ENCODE measurements at regions not wholly inside any gene's neighbourhood (a gene's known extent, or its start where the extent isn't known, plus 50 kb on each side); places are given as distances from the start of the nearest gene placed in this dataset.

DNA sequence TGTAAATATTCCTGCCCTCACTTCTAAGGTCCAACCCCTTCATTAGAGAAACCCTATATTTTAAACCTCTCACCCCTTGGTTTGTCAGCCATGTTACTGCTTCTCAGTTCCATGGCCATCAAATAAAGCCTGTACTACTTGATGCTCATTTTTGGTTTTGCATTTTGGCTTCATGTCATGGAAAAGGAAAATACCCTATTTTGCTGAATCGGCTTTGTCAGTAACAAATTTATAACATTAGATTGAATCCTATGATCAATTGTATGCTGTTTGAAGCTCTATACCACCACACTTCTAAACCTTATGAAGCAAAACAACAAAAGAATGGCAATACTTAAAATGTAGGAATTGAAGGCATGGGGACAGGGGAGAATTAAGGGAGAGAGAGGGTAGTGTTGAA, 333.1 kb downstream of the ETV1 start:
- Histone ChIP-seq H3K4me1 (ENCODE audit: low read length) (no peaks in the 10 kb centered on the region), H3K4me3 (ENCODE audit: low read length) (no peak overlapping the region), H3K27ac (ENCODE audit: low read length) (no peak overlapping the region), H2AFZ (ENCODE audit: low read depth, low read length) (no peak overlapping the region), H3K27me3 (ENCODE audit: low read depth, low read length) (no peaks in the 10 kb centered on the region), H3K9ac (ENCODE audit: low read length) (no peak overlapping the region), H3K9me3 (ENCODE audit: insufficient read depth, low read length) (no peaks in the 10 kb centered on the region), H3K4me2 (ENCODE audit: low read length) (no peak overlapping the region), H4K20me1 (ENCODE audit: insufficient read depth, low read length) (no peaks in the 10 kb centered on the region), H3K36me3 (replicated peaks; ENCODE audit: low read depth, low read length) (no peaks in the 10 kb centered on the region), H3K79me2 (ENCODE audit: low read length) (no peaks in the 10 kb centered on the region)
- no peak for TF ChIP-seq EZH2phosphoT487 (IDR thresholded peaks at IDR 0.05; ENCODE audit: low read depth)
- TF ChIP-seq CTCF (IDR thresholded peaks at IDR 0.05; ENCODE audit: low read depth, low read length) = no peak

DNA sequence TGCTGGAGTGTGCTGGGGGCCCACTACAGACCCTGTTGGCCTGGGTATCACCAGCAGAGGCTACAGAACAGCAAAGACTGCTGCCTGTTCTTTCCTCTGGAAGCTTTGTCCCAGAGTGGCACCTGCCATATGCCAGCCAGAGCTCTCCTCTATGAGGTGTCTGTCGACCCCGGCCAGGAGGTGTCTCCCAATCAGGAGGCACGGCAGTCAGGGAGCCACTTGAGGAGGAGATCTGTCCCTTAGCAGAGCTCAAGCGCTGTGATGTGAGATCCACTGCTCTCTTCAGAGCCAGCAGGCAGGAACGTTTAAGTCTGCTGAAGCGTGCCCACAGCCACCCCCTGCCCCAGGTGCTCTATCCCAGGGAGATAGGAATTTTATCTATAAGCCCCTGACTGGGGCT, 316.2 kb downstream of the ETV1 start:
- no peaks in the 10 kb centered on the region for H3K4me1 ChIP-seq (ENCODE audit: low read length)
- no peak overlapping the region for H2AFZ ChIP-seq (ENCODE audit: low read depth, low read length)
- H3K4me3 ChIP-seq (ENCODE audit: low read length) = no peak overlapping the region
- H3K27me3 ChIP-seq (ENCODE audit: low read depth, low read length) = no peaks in the 10 kb centered on the region
- TF ChIP-seq CTCF (IDR thresholded peaks at IDR 0.05; ENCODE audit: low read depth, low read length) (no peak), EZH2phosphoT487 (IDR thresholded peaks at IDR 0.05; ENCODE audit: low read depth) (no peak)
- no peaks in the 10 kb centered on the region for H3K36me3 ChIP-seq (replicated peaks; ENCODE audit: low read depth, low read length)
- no peaks in the 10 kb centered on the region for H3K79me2 ChIP-seq (ENCODE audit: low read length)
- H3K4me2 ChIP-seq (ENCODE audit: low read length) = no peak overlapping the region
- H3K9me3 ChIP-seq (ENCODE audit: insufficient read depth, low read length) = no peaks in the 10 kb centered on the region
- no peak overlapping the region for H3K9ac ChIP-seq (ENCODE audit: low read length)
- H4K20me1 ChIP-seq (ENCODE audit: insufficient read depth, low read length) = no peaks in the 10 kb centered on the region
- no peak overlapping the region for H3K27ac ChIP-seq (ENCODE audit: low read length)

GRCh38 chr7:13682626-13683025, 306.8 kb downstream of the ETV1 start:
- Histone ChIP-seq H4K20me1 (ENCODE audit: insufficient read depth, low read length) (no peaks in the 10 kb centered on the region), H3K27me3 (ENCODE audit: low read depth, low read length) (no peaks in the 10 kb centered on the region), H2AFZ (ENCODE audit: low read depth, low read length) (no peak overlapping the region), H3K36me3 (replicated peaks; ENCODE audit: low read depth, low read length) (no peaks in the 10 kb centered on the region), H3K27ac (ENCODE audit: low read length) (no peak overlapping the region), H3K9me3 (ENCODE audit: insufficient read depth, low read length) (no peaks in the 10 kb centered on the region), H3K4me2 (ENCODE audit: low read length) (no peak overlapping the region), H3K9ac (ENCODE audit: low read length) (no peak overlapping the region), H3K4me1 (ENCODE audit: low read length) (no peaks in the 10 kb centered on the region), H3K79me2 (ENCODE audit: low read length) (no peaks in the 10 kb centered on the region), H3K4me3 (ENCODE audit: low read length) (no peak overlapping the region)
- TF ChIP-seq CTCF (IDR thresholded peaks at IDR 0.05; ENCODE audit: low read depth, low read length) (no peak), EZH2phosphoT487 (IDR thresholded peaks at IDR 0.05; ENCODE audit: low read depth) (no peak)

DNA sequence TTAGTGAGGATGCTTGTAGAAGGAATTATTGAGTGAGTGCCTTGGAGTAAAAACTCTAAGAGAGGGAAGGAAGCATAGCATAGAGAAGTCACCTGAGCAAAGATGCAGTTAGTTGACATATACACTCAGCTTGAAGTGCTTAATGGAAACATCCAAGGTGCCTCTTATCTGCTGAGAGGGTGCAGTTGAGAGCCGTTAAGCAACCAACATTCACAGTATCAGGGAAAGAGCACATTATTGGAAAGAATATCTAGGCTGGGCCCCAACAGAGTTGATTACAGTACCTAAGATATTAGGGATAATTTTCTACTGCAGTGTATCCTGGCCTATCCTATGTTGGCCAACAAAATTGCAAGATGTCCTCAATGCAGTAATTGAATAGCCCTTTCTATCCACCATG, 302.0 kb downstream of the ETV1 start:
- H3K36me3 ChIP-seq (replicated peaks; ENCODE audit: low read depth, low read length) = no peaks in the 10 kb centered on the region
- no peak overlapping the region for H3K27ac ChIP-seq (ENCODE audit: low read length)
- no peak overlapping the region for H3K4me3 ChIP-seq (ENCODE audit: low read length)
- no peak overlapping the region for H2AFZ ChIP-seq (ENCODE audit: low read depth, low read length)
- H3K9ac ChIP-seq (ENCODE audit: low read length) = no peak overlapping the region
- H4K20me1 ChIP-seq (ENCODE audit: insufficient read depth, low read length) = no peaks in the 10 kb centered on the region
- no peaks in the 10 kb centered on the region for H3K27me3 ChIP-seq (ENCODE audit: low read depth, low read length)
- no peaks in the 10 kb centered on the region for H3K4me1 ChIP-seq (ENCODE audit: low read length)
- TF ChIP-seq CTCF (IDR thresholded peaks at IDR 0.05; ENCODE audit: low read depth, low read length) (no peak), EZH2phosphoT487 (IDR thresholded peaks at IDR 0.05; ENCODE audit: low read depth) (no peak)
- no peaks in the 10 kb centered on the region for H3K79me2 ChIP-seq (ENCODE audit: low read length)
- H3K4me2 ChIP-seq (ENCODE audit: low read length) = no peak overlapping the region
- H3K9me3 ChIP-seq (ENCODE audit: insufficient read depth, low read length) = no peaks in the 10 kb centered on the region

Data from OCI-LY3 (cell line).